HCT116 (cell line): ENCODE measurements at regions not wholly inside any gene's neighbourhood (a gene's known extent, or its start where the extent isn't known, plus 50 kb on each side); places are given as distances from the start of the nearest gene placed in this dataset.

Experiments
- ATAC-seq: fragments of 200-7000 bp; cut with Tn5 transposase; 2 replicates; pipeline ENCODE4 v1.9.1; 2020; ENCODE audit warnings: mild to moderate bottlenecking, moderate library complexity
- BruUV-seq: library from RNA; stranded (reverse); fragments of 400-500 nt; replicated peaks from 2 replicates; lab custom pipeline; 2021; lab: Mats Ljungman, UMichigan
- CTCF ChIA-PET: fragments of 300-600 bp; sonication (Branson Sonifier 250); formaldehyde crosslinking; loops from one replicate; lab custom pipeline; 2021; ENCODE audit warnings: antibody characterized with exemption; lab: Charles Lee
- POLR2A ChIA-PET: fragments of 300-600, 350-600 bp; sonication (Branson Sonifier 250); formaldehyde crosslinking; loops from one replicate; lab custom pipeline; 2021; ENCODE audit warnings: antibody characterized with exemption; lab: Charles Lee
- RAD21 ChIA-PET, 2 experiments: fragments of 300-600 bp; sonication (Branson Sonifier 250); formaldehyde crosslinking; loops; one replicate each; lab custom pipeline; 2023; ENCODE audit warnings: low total read pairs in 2 of 2; ENCODE audit not compliant: uncharacterized antibody in 2 of 2, unreplicated experiment in 2 of 2, low non-redundant PET in 1 of 2; lab: Charles Lee
- DNase-seq: peaks from one replicate; pipeline ENCODE4 v3.0.0-alpha.2; 2010; ENCODE audit warnings: low read depth, low spot score
- H2AFZ ChIP-seq: fragments of 200-600 bp; shearing (Covaris generic), sonication (generic); 2 replicates; pipeline ENCODE4 v1.6.1; 2017; ENCODE audit warnings: low read depth, mixed run types, mixed read lengths, antibody characterized with exemption, low read length; ENCODE audit not compliant: poor library complexity, severe bottlenecking
- H3K27ac ChIP-seq: 2 replicates; pipeline ENCODE4 v1.5.1; 2012; ENCODE audit warnings: low read depth, low read length
- H3K27me3 ChIP-seq: fragments of 200-600 bp; sonication (generic); 2 replicates; pipeline ENCODE4 v1.6.1; 2016; ENCODE audit warnings: mixed run types, low read length, mixed read lengths; ENCODE audit not compliant: insufficient read depth
- H3K36me3 ChIP-seq, 2 experiments: fragments of 200-500 bp in 1 of 2; fragments of 200-600 bp in 1 of 2; sonication (Bioruptor generic) in 1 of 2; sonication (generic) in 1 of 2; 2 replicates each; pipeline versions ENCODE4 v1.5.1 to v1.6.1; 2014 to 2016; ENCODE audit warnings: low read length in 2 of 2, inconsistent platforms in 1 of 2, mixed read lengths in 1 of 2, mixed run types in 1 of 2; ENCODE audit not compliant: insufficient read depth in 2 of 2, control insufficient read depth in 1 of 2
- H3K4me1 ChIP-seq, 2 experiments: fragments of 200-600 bp in 1 of 2; sonication (generic) in 1 of 2; 2 replicates each; pipeline versions ENCODE4 v1.5.1 to v1.6.1; 2012 to 2017; ENCODE audit warnings: low read length in 2 of 2, inconsistent platforms in 1 of 2, mild to moderate bottlenecking in 1 of 2, mixed read lengths in 1 of 2, mixed run types in 1 of 2, moderate library complexity in 1 of 2; ENCODE audit not compliant: insufficient read depth in 2 of 2, control insufficient read depth in 1 of 2
- H3K4me2 ChIP-seq: fragments of 200-600 bp; sonication (generic); 2 replicates; pipeline ENCODE4 v1.6.1; 2017; ENCODE audit warnings: mixed run types, low read length, mixed read lengths
- H3K4me3 ChIP-seq, 2 experiments: fragments of 200-600 bp in 1 of 2; sonication (generic) in 1 of 2; replicated peaks in 1 of 2; 2 replicates each; pipeline ENCODE4 v1.5.1; 2011 to 2016; ENCODE audit warnings: low read length in 2 of 2, control low read depth in 1 of 2, low read depth in 1 of 2, mild to moderate bottlenecking in 1 of 2, mixed read lengths in 1 of 2, mixed run types in 1 of 2
- H3K79me2 ChIP-seq: fragments of 200-600 bp; sonication (generic); 2 replicates; pipeline ENCODE4 v1.6.1; 2017; ENCODE audit warnings: mild to moderate bottlenecking, mixed run types, low read length, moderate library complexity, mixed read lengths; ENCODE audit not compliant: insufficient read depth
- H3K9ac ChIP-seq: fragments of 200-600 bp; sonication (generic); 2 replicates; pipeline ENCODE4 v1.6.1; 2016; ENCODE audit warnings: low read length, mixed read lengths
- H3K9me2 ChIP-seq: fragments of 200-600 bp; sonication (generic), shearing (Covaris generic); 2 replicates; pipeline ENCODE4 v1.6.1; 2017; ENCODE audit warnings: mixed run types, mild to moderate bottlenecking, moderate library complexity; ENCODE audit not compliant: insufficient read depth
- H3K9me3 ChIP-seq, 2 experiments: fragments of 200-500 bp in 1 of 2; fragments of 200-600 bp in 1 of 2; sonication (Bioruptor generic) in 1 of 2; sonication (generic) in 1 of 2; 2 replicates each; pipeline ENCODE4 v1.6.1; 2014 to 2017; ENCODE audit warnings: low read length in 2 of 2, mixed read lengths in 2 of 2, inconsistent platforms in 1 of 2, low read depth in 1 of 2, mild to moderate bottlenecking in 1 of 2, mixed run types in 1 of 2, moderate library complexity in 1 of 2; ENCODE audit not compliant: control insufficient read depth in 1 of 2, insufficient read depth in 1 of 2
- H4K20me1 ChIP-seq: fragments of 200-600 bp; sonication (generic), shearing (Covaris generic); 2 replicates; pipeline ENCODE4 v1.6.1; 2017; ENCODE audit warnings: mixed run types, mild to moderate bottlenecking, moderate library complexity; ENCODE audit not compliant: insufficient read depth
- CBX3 ChIP-seq: IDR thresholded peaks from 2 replicates; pipeline ENCODE4 v1.6.1; 2012; ENCODE audit warnings: low read depth
- CEBPB ChIP-seq: IDR thresholded peaks from 2 replicates; pipeline ENCODE4 v1.6.1; 2012; ENCODE audit warnings: low read depth
- EGR1 ChIP-seq: IDR thresholded peaks from 2 replicates; pipeline ENCODE4 v1.6.1; 2012; ENCODE audit warnings: low read depth
- EZH2phosphoT487 ChIP-seq: fragments of 200-600 bp; IDR thresholded peaks from 2 replicates; pipeline ENCODE4 v1.6.1; 2018; ENCODE audit warnings: antibody characterized with exemption, borderline replicate concordance
- FOSL1 ChIP-seq: IDR thresholded peaks from 2 replicates; pipeline ENCODE4 v1.6.1; 2012; ENCODE audit warnings: low read depth
- POLR2A ChIP-seq: IDR thresholded peaks from 2 replicates; pipeline ENCODE4 v1.7.0; 2011; ENCODE audit warnings: borderline replicate concordance; ENCODE audit not compliant: insufficient read depth, insufficient read length; ENCODE audit errors: extremely low read depth
- POLR2AphosphoS5 ChIP-seq: IDR thresholded peaks from 2 replicates; pipeline ENCODE4 v1.6.1; 2011; ENCODE audit warnings: mild to moderate bottlenecking, low read depth, low read length, moderate library complexity
- RAD21 ChIP-seq: IDR thresholded peaks from 2 replicates; pipeline ENCODE4 v1.6.1; 2012; ENCODE audit warnings: low read depth, mild to moderate bottlenecking
- SIN3A ChIP-seq: IDR thresholded peaks from 2 replicates; pipeline ENCODE4 v1.6.1; 2012; ENCODE audit warnings: low read depth
- SP1 ChIP-seq: IDR thresholded peaks from 2 replicates; pipeline ENCODE4 v1.6.1; 2012; ENCODE audit warnings: low read depth
- TCF7L2 ChIP-seq: IDR thresholded peaks from 2 replicates; pipeline ENCODE4 v1.7.0; 2011; ENCODE audit warnings: borderline replicate concordance, inconsistent platforms; ENCODE audit not compliant: insufficient read depth, insufficient read length; ENCODE audit errors: extremely low read depth
- YY1 ChIP-seq: IDR thresholded peaks from 2 replicates; pipeline ENCODE4 v1.6.1; 2011; ENCODE audit warnings: low read length, low read depth, moderate library complexity, mild to moderate bottlenecking; ENCODE audit not compliant: insufficient replicate concordance; ENCODE audit errors: extremely low read depth
- ZNF274 ChIP-seq: fragments of 200-500 bp; sonication (Bioruptor generic); IDR thresholded peaks from 2 replicates; pipeline ENCODE4 v1.6.1; 2014; ENCODE audit warnings: mild to moderate bottlenecking, low read depth, low read length, inconsistent platforms
- intact Hi-C: fragments of 100-400 bp; cut with micrococcal nuclease; formaldehyde crosslinking; loops from 2 replicates; pipeline ENCODE4 v1.10.0; 2022
- TF ChIP-seq, protein P1 (sequence below): IDR thresholded peaks from 2 replicates; pipeline ENCODE4 v1.6.1; 2012
- TF ChIP-seq, protein P2 (sequence below), 3 experiments: fragments of 200-600 bp in 1 of 3; sonication (generic) in 1 of 3; IDR thresholded peaks in 2 of 3; conservative IDR thresholded peaks in 1 of 3; 2 replicates each; pipeline ENCODE4 v1.5.1; 2012 to 2017; ENCODE audit warnings: low read depth in 2 of 3, low read length in 2 of 3, antibody characterized with exemption in 1 of 3, borderline replicate concordance in 1 of 3, control low read depth in 1 of 3, mild to moderate bottlenecking in 1 of 3, mixed read lengths in 1 of 3, mixed run types in 1 of 3, moderate library complexity in 1 of 3; ENCODE audit not compliant: insufficient read depth in 1 of 3
- TF ChIP-seq, protein P3 (sequence below): IDR thresholded peaks from 2 replicates; pipeline ENCODE4 v1.6.1; 2011; ENCODE audit warnings: mild to moderate bottlenecking, low read length, moderate library complexity; ENCODE audit not compliant: insufficient replicate concordance; ENCODE audit errors: extremely low read depth
- TF ChIP-seq, protein P4 (sequence below): IDR thresholded peaks from 2 replicates; pipeline ENCODE4 v1.6.1; 2012

DNA sequence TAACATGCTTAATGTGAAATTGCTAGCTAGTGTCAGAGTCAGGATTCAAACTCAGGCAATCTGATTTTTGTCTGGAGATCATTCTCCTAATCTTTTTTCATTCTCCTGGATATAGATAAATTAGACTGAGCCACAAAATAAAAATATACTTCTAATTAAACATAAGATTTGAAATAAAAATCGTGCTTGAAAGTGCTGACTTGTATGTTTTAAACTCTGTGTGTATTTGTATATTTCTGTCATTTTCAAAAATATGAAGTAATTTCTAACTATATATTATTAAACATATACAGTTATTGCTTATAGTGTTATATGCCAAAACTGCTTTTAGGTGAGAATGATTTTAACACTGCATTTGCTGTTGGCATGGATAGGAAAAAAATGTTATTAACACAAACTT lies 239.4 kb downstream of the KCNJ2 start:
- Histone ChIP-seq H3K4me1 (peaks cover 0 to 4% of the 10 kb centered on the region in 2 experiments; a peak in 1 of 4 replicates), H3K4me2 (no peak overlapping the region), H3K36me3 (no peaks in the 10 kb centered on the region), H3K27ac (no peak overlapping the region), H3K4me3 (no peak overlapping the region), H3K9me3 (peaks cover 0 to 5% of the 10 kb centered on the region in 2 experiments; a peak in 1 of 4 replicates), H3K79me2 (no peaks in the 10 kb centered on the region), H2AFZ (no peak overlapping the region), H3K9ac (no peak overlapping the region), H3K27me3 (no peaks in the 10 kb centered on the region), H4K20me1 (no peaks in the 10 kb centered on the region)
- intact Hi-C loops, result no loop called here
- no TSS peak for BruUV-seq
- ATAC-seq, result no peak
- RAD21 ChIA-PET, result no interaction called here
- no peak for DNase-seq
- CTCF ChIA-PET, result no interaction called here
- TF ChIP-seq CEBPB (no peak), YY1 (no peak), FOSL1 (no peak), SP1 (no peak), EGR1 (no peak), POLR2AphosphoS5 (no peak), SIN3A (no peak), TCF7L2 (no peak), RAD21 (no peak), POLR2A (no peak), EZH2phosphoT487 (no peak), ZNF274 (no peak), CBX3 (no peak)
- TF ChIP-seq, protein P1, sequence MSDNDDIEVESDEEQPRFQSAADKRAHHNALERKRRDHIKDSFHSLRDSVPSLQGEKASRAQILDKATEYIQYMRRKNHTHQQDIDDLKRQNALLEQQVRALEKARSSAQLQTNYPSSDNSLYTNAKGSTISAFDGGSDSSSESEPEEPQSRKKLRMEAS, result no peak
- TF ChIP-seq, protein P2, sequence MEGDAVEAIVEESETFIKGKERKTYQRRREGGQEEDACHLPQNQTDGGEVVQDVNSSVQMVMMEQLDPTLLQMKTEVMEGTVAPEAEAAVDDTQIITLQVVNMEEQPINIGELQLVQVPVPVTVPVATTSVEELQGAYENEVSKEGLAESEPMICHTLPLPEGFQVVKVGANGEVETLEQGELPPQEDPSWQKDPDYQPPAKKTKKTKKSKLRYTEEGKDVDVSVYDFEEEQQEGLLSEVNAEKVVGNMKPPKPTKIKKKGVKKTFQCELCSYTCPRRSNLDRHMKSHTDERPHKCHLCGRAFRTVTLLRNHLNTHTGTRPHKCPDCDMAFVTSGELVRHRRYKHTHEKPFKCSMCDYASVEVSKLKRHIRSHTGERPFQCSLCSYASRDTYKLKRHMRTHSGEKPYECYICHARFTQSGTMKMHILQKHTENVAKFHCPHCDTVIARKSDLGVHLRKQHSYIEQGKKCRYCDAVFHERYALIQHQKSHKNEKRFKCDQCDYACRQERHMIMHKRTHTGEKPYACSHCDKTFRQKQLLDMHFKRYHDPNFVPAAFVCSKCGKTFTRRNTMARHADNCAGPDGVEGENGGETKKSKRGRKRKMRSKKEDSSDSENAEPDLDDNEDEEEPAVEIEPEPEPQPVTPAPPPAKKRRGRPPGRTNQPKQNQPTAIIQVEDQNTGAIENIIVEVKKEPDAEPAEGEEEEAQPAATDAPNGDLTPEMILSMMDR (IDR thresholded peaks at IDR 0.05 in 2 of 3, conservative IDR thresholded peaks at IDR 0.05 in 1 of 3; ENCODE audit: borderline replicate concordance in 1 of 3, insufficient read depth in 1 of 3, low read depth in 2 of 3, low read length in 2 of 3), result no peak
- TF ChIP-seq, protein P3, sequence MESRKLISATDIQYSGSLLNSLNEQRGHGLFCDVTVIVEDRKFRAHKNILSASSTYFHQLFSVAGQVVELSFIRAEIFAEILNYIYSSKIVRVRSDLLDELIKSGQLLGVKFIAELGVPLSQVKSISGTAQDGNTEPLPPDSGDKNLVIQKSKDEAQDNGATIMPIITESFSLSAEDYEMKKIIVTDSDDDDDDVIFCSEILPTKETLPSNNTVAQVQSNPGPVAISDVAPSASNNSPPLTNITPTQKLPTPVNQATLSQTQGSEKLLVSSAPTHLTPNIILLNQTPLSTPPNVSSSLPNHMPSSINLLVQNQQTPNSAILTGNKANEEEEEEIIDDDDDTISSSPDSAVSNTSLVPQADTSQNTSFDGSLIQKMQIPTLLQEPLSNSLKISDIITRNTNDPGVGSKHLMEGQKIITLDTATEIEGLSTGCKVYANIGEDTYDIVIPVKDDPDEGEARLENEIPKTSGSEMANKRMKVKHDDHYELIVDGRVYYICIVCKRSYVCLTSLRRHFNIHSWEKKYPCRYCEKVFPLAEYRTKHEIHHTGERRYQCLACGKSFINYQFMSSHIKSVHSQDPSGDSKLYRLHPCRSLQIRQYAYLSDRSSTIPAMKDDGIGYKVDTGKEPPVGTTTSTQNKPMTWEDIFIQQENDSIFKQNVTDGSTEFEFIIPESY, result no peak
- TF ChIP-seq, protein P4, sequence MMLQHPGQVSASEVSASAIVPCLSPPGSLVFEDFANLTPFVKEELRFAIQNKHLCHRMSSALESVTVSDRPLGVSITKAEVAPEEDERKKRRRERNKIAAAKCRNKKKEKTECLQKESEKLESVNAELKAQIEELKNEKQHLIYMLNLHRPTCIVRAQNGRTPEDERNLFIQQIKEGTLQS, result no peak
- TF ChIP-seq, all 23 proteins: peak for 0
- POLR2A ChIA-PET, result no interaction called here
- H3K9me2 ChIP-seq, result no peaks in the 10 kb centered on the region
